HepG2 (cell line): ENCODE measurements at regions not wholly inside any gene's neighbourhood (a gene's known extent, or its start where the extent isn't known, plus 50 kb on each side); places are given as distances from the start of the nearest gene placed in this dataset.

Experiments
- BATF2 ChIP-seq: sonication (generic); formaldehyde crosslinking; IDR thresholded peaks from 2 replicates; pipeline ENCODE4 v1.8.0; 2022; ENCODE audit warnings: mild to moderate bottlenecking, missing genetic modification reagents, moderate library complexity
- CREB1 ChIP-seq, 2 experiments: fragments of 450-650 bp in 1 of 2; IDR thresholded peaks; 2 replicates each; pipeline ENCODE4 v1.6.1; 2016 to 2017; ENCODE audit warnings: control low read depth in 1 of 2, mild to moderate bottlenecking in 1 of 2, missing compliant biosample characterization in 1 of 2, missing genetic modification characterization in 1 of 2
- DDIT3 ChIP-seq: sonication (generic); formaldehyde crosslinking; IDR thresholded peaks from 2 replicates; pipeline ENCODE4 v1.4.0; 2020; ENCODE audit warnings: mild to moderate bottlenecking, missing genetic modification reagents
- HNF1B ChIP-seq: sonication (generic); formaldehyde crosslinking; IDR thresholded peaks from 2 replicates; pipeline ENCODE4 v1.5.1; 2020; ENCODE audit warnings: mild to moderate bottlenecking, moderate library complexity, missing genetic modification reagents
- NR2C2 ChIP-seq: sonication (generic); formaldehyde crosslinking; IDR thresholded peaks from 2 replicates; pipeline ENCODE4 v1.4.0; 2020; ENCODE audit warnings: missing genetic modification reagents, mild to moderate bottlenecking, moderate library complexity, borderline replicate concordance
- PRDM15 ChIP-seq: sonication (generic); formaldehyde crosslinking; IDR thresholded peaks from 2 replicates; pipeline ENCODE4 v1.4.0; 2020; ENCODE audit warnings: missing genetic modification reagents
- RARA ChIP-seq: IDR thresholded peaks from 2 replicates; pipeline ENCODE4 v1.6.1; 2016; ENCODE audit warnings: missing genetic modification reagents, missing compliant biosample characterization
- SRSF1 ChIP-seq: fragments of 200-400 bp; formaldehyde crosslinking; optimal IDR thresholded peaks from 2 replicates; pipeline ENCODE3; 2017; ENCODE audit warnings: mild to moderate bottlenecking, low read depth, low read length, moderate library complexity
- ZNF7 ChIP-seq: IDR thresholded peaks from 2 replicates; pipeline ENCODE4 v1.6.1; 2016; ENCODE audit warnings: missing biosample characterization, missing genetic modification reagents

DNA sequence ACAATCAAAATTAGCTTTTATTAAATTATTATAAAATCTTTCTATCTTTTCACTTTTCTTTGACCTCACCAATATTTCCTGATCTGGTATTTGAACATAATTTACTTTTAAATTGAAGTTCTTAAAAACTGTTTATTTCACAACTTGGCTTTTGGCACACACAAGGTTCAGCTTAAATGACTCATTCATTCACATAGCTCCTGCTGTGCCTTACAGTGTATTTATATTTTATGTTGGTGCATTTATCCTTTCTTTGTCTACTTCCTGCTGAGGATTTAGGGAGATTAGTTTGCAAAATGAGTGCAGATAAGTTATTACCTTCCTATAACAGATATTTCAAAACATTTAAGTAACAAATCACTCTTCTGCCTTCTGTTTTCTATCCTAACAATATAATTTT lies 430.6 kb downstream of the DTHD1 start (continued):
- TF ChIP-seq SRSF1 (no peak), HNF1B (no peak), NR2C2 (CRISPR knock-in tag) (no peak), RARA (CRISPR knock-in tag) (no peak), ZNF7 (no peak), BATF2 (no peak), PRDM15 (CRISPR knock-in tag) (no peak), CREB1 (IDR thresholded peaks at IDR 0.05) (no peak), CREB1 (CRISPR knock-in tag; IDR thresholded peaks at IDR 0.05) (no peak), DDIT3 (CRISPR knock-in tag) (no peak)
